SK-N-SH (cell line): ENCODE measurements at regions not wholly inside any gene's neighbourhood (a gene's known extent, or its start where the extent isn't known, plus 50 kb on each side); places are given as distances from the start of the nearest gene placed in this dataset.

Experiments
- EP300 ChIP-seq, 2 experiments: IDR thresholded peaks; 2 replicates each; pipeline versions ENCODE4 v1.4.0 to v1.6.1; 2012; ENCODE audit warnings: borderline replicate concordance in 1 of 2, low read depth in 1 of 2, low read length in 1 of 2
- EZH2phosphoT487 ChIP-seq: fragments of 200-600 bp; sonication (generic); IDR thresholded peaks from 2 replicates; pipeline ENCODE4 v1.6.1; 2017; ENCODE audit warnings: low read depth, mixed run types, mild to moderate bottlenecking, antibody characterized with exemption, moderate library complexity, borderline replicate concordance
- RXRA ChIP-seq: IDR thresholded peaks from 2 replicates; pipeline ENCODE4 v1.4.0; 2012; ENCODE audit warnings: low read depth, mild to moderate bottlenecking, borderline replicate concordance
- TF ChIP-seq, protein P1 (sequence below): fragments of 200-600 bp; sonication (generic); IDR thresholded peaks from 2 replicates; pipeline ENCODE4 v1.6.1; 2017; ENCODE audit warnings: antibody characterized with exemption, mild to moderate bottlenecking, moderate library complexity

GRCh38 chr13:106140476-106140875 lies 395.0 kb downstream of the EFNB2 start:
- TF ChIP-seq, protein P1, sequence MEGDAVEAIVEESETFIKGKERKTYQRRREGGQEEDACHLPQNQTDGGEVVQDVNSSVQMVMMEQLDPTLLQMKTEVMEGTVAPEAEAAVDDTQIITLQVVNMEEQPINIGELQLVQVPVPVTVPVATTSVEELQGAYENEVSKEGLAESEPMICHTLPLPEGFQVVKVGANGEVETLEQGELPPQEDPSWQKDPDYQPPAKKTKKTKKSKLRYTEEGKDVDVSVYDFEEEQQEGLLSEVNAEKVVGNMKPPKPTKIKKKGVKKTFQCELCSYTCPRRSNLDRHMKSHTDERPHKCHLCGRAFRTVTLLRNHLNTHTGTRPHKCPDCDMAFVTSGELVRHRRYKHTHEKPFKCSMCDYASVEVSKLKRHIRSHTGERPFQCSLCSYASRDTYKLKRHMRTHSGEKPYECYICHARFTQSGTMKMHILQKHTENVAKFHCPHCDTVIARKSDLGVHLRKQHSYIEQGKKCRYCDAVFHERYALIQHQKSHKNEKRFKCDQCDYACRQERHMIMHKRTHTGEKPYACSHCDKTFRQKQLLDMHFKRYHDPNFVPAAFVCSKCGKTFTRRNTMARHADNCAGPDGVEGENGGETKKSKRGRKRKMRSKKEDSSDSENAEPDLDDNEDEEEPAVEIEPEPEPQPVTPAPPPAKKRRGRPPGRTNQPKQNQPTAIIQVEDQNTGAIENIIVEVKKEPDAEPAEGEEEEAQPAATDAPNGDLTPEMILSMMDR = no peak
- no peak for TF ChIP-seq RXRA
- TF ChIP-seq EZH2phosphoT487 = no peak
- no peak for TF ChIP-seq EP300 (IDR thresholded peaks at IDR 0.05; ENCODE audit: borderline replicate concordance in 1 of 2, low read depth in 1 of 2, low read length in 1 of 2)
